Naive thymus-derived CD4-positive, alpha-beta T cell (primary cell): ENCODE measurements at regions not wholly inside any gene's neighbourhood (a gene's known extent, or its start where the extent isn't known, plus 50 kb on each side); places are given as distances from the start of the nearest gene placed in this dataset.
"Not testable (repeated sequence)": the region's sequence is repeated elsewhere in the genome, so short reads cannot be mapped to it uniquely, and the experiment has no call there.

Experiments used
- ATAC-seq: fragments of 150-1000 bp; cut with Tn5 transposase; 2 replicates; pipeline ENCODE4 v1.10.0; 2021; ENCODE audit warnings: mild to moderate bottlenecking, moderate library complexity
- CTCF ChIA-PET: fragments of 350-600 bp; sonication (Branson Sonifier 250); formaldehyde crosslinking; loops from one replicate; lab custom pipeline; 2021; ENCODE audit warnings: antibody characterized with exemption; lab: Charles Lee
- POLR2A ChIA-PET: fragments of 350-600 bp; sonication (Branson Sonifier 250); formaldehyde crosslinking; loops from one replicate; lab custom pipeline; 2021; ENCODE audit warnings: antibody characterized with exemption, inconsistent platforms; lab: Charles Lee
- DNase-seq, 9 donors: peaks; one replicate each; pipeline versions ENCODE4 v3.0.0 to v3.0.0-alpha.2; 2020 to 2022; ENCODE audit warnings: mixed read lengths in 1 of 9
- H3K27ac ChIP-seq: one replicate; pipeline ENCODE4 v1.7.0; 2013; ENCODE audit warnings: mild to moderate bottlenecking, low read depth, low read length, moderate library complexity
- H3K27me3 ChIP-seq, 2 donors: one replicate each; pipeline ENCODE4 v1.7.0; 2013; ENCODE audit warnings: low read length in 2 of 2, mild to moderate bottlenecking in 2 of 2, moderate library complexity in 2 of 2; ENCODE audit not compliant: control insufficient read depth in 2 of 2, insufficient read depth in 2 of 2
- H3K36me3 ChIP-seq, 3 experiments: 1 replicate in 2 of 3; 2 replicates in 1 of 3; pipeline ENCODE4 v1.7.0; 2013; ENCODE audit warnings: low read length in 3 of 3, mild to moderate bottlenecking in 3 of 3, moderate library complexity in 1 of 3; ENCODE audit not compliant: insufficient read depth in 3 of 3, control insufficient read depth in 2 of 3
- H3K4me1 ChIP-seq, 2 donors: one replicate each; pipeline ENCODE4 v1.7.0; 2013; ENCODE audit warnings: low read length in 2 of 2, mild to moderate bottlenecking in 2 of 2, moderate library complexity in 1 of 2; ENCODE audit not compliant: control insufficient read depth in 2 of 2, insufficient read depth in 2 of 2
- H3K4me3 ChIP-seq: 2 replicates; pipeline ENCODE4 v1.7.0; 2013; ENCODE audit warnings: mild to moderate bottlenecking, low read length
- H3K9me3 ChIP-seq, 3 experiments: 1 replicate in 2 of 3; 2 replicates in 1 of 3; pipeline ENCODE4 v1.7.0; 2013; ENCODE audit warnings: low read length in 3 of 3; ENCODE audit not compliant: control insufficient read depth in 2 of 3
- H3K27ac Mint-ChIP-seq, 9 donors: one replicate each; pipeline ENCODE4 v1.8.0; 2020 to 2022; ENCODE audit warnings: mixed read lengths in 9 of 9, mild to moderate bottlenecking in 8 of 9, moderate library complexity in 5 of 9, inconsistent platforms in 2 of 9
- H3K27me3 Mint-ChIP-seq, 5 donors: one replicate each; pipeline ENCODE4 v1.8.0; 2021 to 2022; ENCODE audit warnings: mixed read lengths in 5 of 5, mild to moderate bottlenecking in 1 of 5
- H3K36me3 Mint-ChIP-seq, 5 donors: one replicate each; pipeline ENCODE4 v1.8.0; 2020 to 2022; ENCODE audit warnings: mixed read lengths in 5 of 5, mild to moderate bottlenecking in 3 of 5, inconsistent platforms in 1 of 5
- H3K4me1 Mint-ChIP-seq, 7 donors: one replicate each; pipeline ENCODE4 v1.8.0; 2020 to 2022; ENCODE audit warnings: mixed read lengths in 7 of 7, mild to moderate bottlenecking in 3 of 7, inconsistent platforms in 1 of 7
- H3K4me3 Mint-ChIP-seq, 10 donors: one replicate each; pipeline ENCODE4 v1.8.0; 2020 to 2022; ENCODE audit warnings: mild to moderate bottlenecking in 10 of 10, mixed read lengths in 10 of 10, moderate library complexity in 6 of 10, inconsistent platforms in 2 of 10
- H3K9me3 Mint-ChIP-seq, 11 donors: one replicate each; pipeline ENCODE4 v1.8.0; 2020 to 2022; ENCODE audit warnings: mixed read lengths in 11 of 11, mild to moderate bottlenecking in 4 of 11, inconsistent platforms in 1 of 11, moderate library complexity in 1 of 11
- intact Hi-C, 2 donors: fragments of 100-400 bp; cut with micrococcal nuclease; formaldehyde crosslinking; loops; one replicate each; pipeline ENCODE4 v1.15.1; 2023

- Histone ChIP-seq H3K4me1 (no peaks in the 10 kb centered on the region), H3K4me3 (no peak overlapping the region), H3K9me3 (no peaks in the 10 kb centered on the region), H3K27ac (no peak overlapping the region), H3K27me3 (no peaks in the 10 kb centered on the region), H3K36me3 (no peaks in the 10 kb centered on the region)
- Mint-ChIP-seq H3K4me1 (no peaks in the 10 kb centered on the region), H3K27me3 (no peaks in the 10 kb centered on the region), H3K36me3 (no peaks in the 10 kb centered on the region), H3K9me3 (peaks cover 0 to 42% (median 12%) of the 10 kb centered on the region in 11 donors), H3K27ac (no peak overlapping the region), H3K4me3 (no peak overlapping the region)
- ATAC-seq = no peak
- intact Hi-C loops = no loop called here
- ChIA-PET CTCF (no interaction called here), POLR2A (no interaction called here)
- DNase-seq = no peak
These were observed 271.1 kb upstream of the DEPDC1 start for GRCh38 chr1:68767941-68768340.

- no peak overlapping the region for H3K27ac ChIP-seq
- Mint-ChIP-seq H3K4me3 (no peak overlapping the region), H3K27me3 (no peaks in the 10 kb centered on the region)
These were observed 273.9 kb upstream of the DEPDC1 start for GRCh38 chr1:68770817-68771216.

GRCh38 chr1:68777851-68778250 lies 281.0 kb upstream of the DEPDC1 start:
- DNase-seq (no peak), ATAC-seq (no peak)
- H3K36me3 Mint-ChIP-seq = peaks cover 0 to 4% (median 0%) of the 10 kb centered on the region in 5 donors
- no peaks in the 10 kb centered on the region for H3K9me3 ChIP-seq
- H3K4me1 Mint-ChIP-seq = peaks cover 0 to 3% (median 0%) of the 10 kb centered on the region in 7 donors
- ChIA-PET POLR2A (no interaction called here), CTCF (no interaction called here)
- H3K4me1 ChIP-seq = no peaks in the 10 kb centered on the region
- H3K27me3 Mint-ChIP-seq = no peaks in the 10 kb centered on the region
- H3K27ac Mint-ChIP-seq = peak overlapping the region in 1 of 9 donors; percentile 60
- peaks cover 8 to 26% (median 11%) of the 10 kb centered on the region in 11 donors for H3K9me3 Mint-ChIP-seq
- no peak overlapping the region for H3K4me3 Mint-ChIP-seq
- H3K27me3 ChIP-seq = no peaks in the 10 kb centered on the region
- no peak overlapping the region for H3K27ac ChIP-seq
- no peak overlapping the region for H3K4me3 ChIP-seq
- intact Hi-C loops = no loop called here
- H3K36me3 ChIP-seq = no peaks in the 10 kb centered on the region

More at GRCh38 chr1:68770817-68771216, 273.9 kb upstream of the DEPDC1 start:
- Mint-ChIP-seq H3K9me3 (peaks cover 0 to 27% (median 8%) of the 10 kb centered on the region in 11 donors), H3K4me1 (no peaks in the 10 kb centered on the region), H3K36me3 (no peaks in the 10 kb centered on the region), H3K27ac (no peak overlapping the region)
- no peak overlapping the region for H3K4me3 ChIP-seq
- H3K9me3 ChIP-seq = no peaks in the 10 kb centered on the region
- ChIA-PET POLR2A (no interaction called here), CTCF (no interaction called here)
- DNase-seq (no peak), ATAC-seq (no peak)
- no peaks in the 10 kb centered on the region for H3K27me3 ChIP-seq
- intact Hi-C loops = no loop called here
- H3K36me3 ChIP-seq = no peaks in the 10 kb centered on the region
- no peaks in the 10 kb centered on the region for H3K4me1 ChIP-seq

GRCh38 chr1:68779841-68780240 lies 283.0 kb upstream of the DEPDC1 start:
- H3K4me1 Mint-ChIP-seq, H3K9me3 ChIP-seq, H3K4me3 Mint-ChIP-seq, POLR2A ChIA-PET, H3K27me3 Mint-ChIP-seq, H3K36me3 ChIP-seq, H3K27ac ChIP-seq, intact Hi-C loops, H3K27ac Mint-ChIP-seq, H3K4me1 ChIP-seq, H3K4me3 ChIP-seq, CTCF ChIA-PET, H3K36me3 Mint-ChIP-seq, H3K27me3 ChIP-seq, ATAC-seq, DNase-seq: not testable (repeated sequence)
- peaks cover 6 to 32% (median 12%) of the 10 kb centered on the region in 11 donors for H3K9me3 Mint-ChIP-seq

- Mint-ChIP-seq H3K4me1 (peaks cover 0 to 3% (median 0%) of the 10 kb centered on the region in 7 donors), H3K9me3 (peaks cover 6 to 32% (median 12%) of the 10 kb centered on the region in 11 donors), H3K36me3 (peaks cover 0 to 4% (median 0%) of the 10 kb centered on the region in 5 donors), H3K27me3 (no peaks in the 10 kb centered on the region), H3K27ac (no peak overlapping the region), H3K4me3 (no peak overlapping the region)
- no peak overlapping the region for H3K27ac ChIP-seq
- DNase-seq = no peak
- peaks cover 0 to 4% (median 0%) of the 10 kb centered on the region in 3 experiments for H3K9me3 ChIP-seq
- H3K4me1 ChIP-seq = no peaks in the 10 kb centered on the region
- no peaks in the 10 kb centered on the region for H3K27me3 ChIP-seq
- intact Hi-C loops = no loop called here
- ATAC-seq = no peak
- ChIA-PET POLR2A (no interaction called here), CTCF (no interaction called here)
- no peak overlapping the region for H3K4me3 ChIP-seq
- H3K36me3 ChIP-seq = no peaks in the 10 kb centered on the region
These were observed 284.0 kb upstream of the DEPDC1 start for GRCh38 chr1:68780919-68781318.

- no peak overlapping the region for H3K27ac Mint-ChIP-seq
- no peak overlapping the region for H3K4me3 ChIP-seq
- H3K27ac ChIP-seq = no peak overlapping the region
- intact Hi-C loops = no loop called here
- no peak for DNase-seq
- CTCF ChIA-PET = no interaction called here
- H3K4me3 Mint-ChIP-seq = no peak overlapping the region
- peaks cover 0 to 6% (median 0%) of the 10 kb centered on the region in 3 experiments for H3K9me3 ChIP-seq
- H3K4me1 ChIP-seq = no peaks in the 10 kb centered on the region
- no peaks in the 10 kb centered on the region for H3K27me3 ChIP-seq
- H3K4me1 Mint-ChIP-seq = peaks cover 0 to under 1% (median 0%) of the 10 kb centered on the region in 7 donors
- H3K9me3 Mint-ChIP-seq = peaks cover 6 to 29% (median 15%) of the 10 kb centered on the region in 11 donors
- no peaks in the 10 kb centered on the region for H3K27me3 Mint-ChIP-seq
- POLR2A ChIA-PET = no interaction called here
- H3K36me3 ChIP-seq = no peaks in the 10 kb centered on the region
- peaks cover 0 to 4% (median 0%) of the 10 kb centered on the region in 5 donors for H3K36me3 Mint-ChIP-seq
- ATAC-seq = no peak
These were observed 286.0 kb upstream of the DEPDC1 start for GRCh38 chr1:68782890-68783289.

- peaks cover 0 to 4% (median 0%) of the 10 kb centered on the region in 7 donors for H3K4me1 Mint-ChIP-seq
- H3K27me3 ChIP-seq = no peaks in the 10 kb centered on the region
- ATAC-seq (no peak), DNase-seq (no peak)
- H3K4me3 ChIP-seq = no peak overlapping the region
- CTCF ChIA-PET = no interaction called here
- H3K27ac ChIP-seq = no peak overlapping the region
- H3K36me3 ChIP-seq = no peaks in the 10 kb centered on the region
- H3K4me1 ChIP-seq = no peaks in the 10 kb centered on the region
- H3K36me3 Mint-ChIP-seq = no peaks in the 10 kb centered on the region
- H3K9me3 Mint-ChIP-seq = peaks cover 0 to 18% (median 7%) of the 10 kb centered on the region in 11 donors
- H3K27ac Mint-ChIP-seq = no peak overlapping the region
- no peaks in the 10 kb centered on the region for H3K27me3 Mint-ChIP-seq
- H3K4me3 Mint-ChIP-seq = no peak overlapping the region
- intact Hi-C loops = no loop called here
- POLR2A ChIA-PET = no interaction called here
- peaks cover 0 to 6% (median 0%) of the 10 kb centered on the region in 3 experiments for H3K9me3 ChIP-seq
These were observed 288.4 kb upstream of the DEPDC1 start for GRCh38 chr1:68785328-68785727.
